ENCODE measurements at regions not wholly inside any gene's neighbourhood (a gene's known extent, or its start where the extent isn't known, plus 50 kb on each side); places are given as distances from the start of the nearest gene placed in this dataset.
"Not testable (repeated sequence)": the region's sequence is repeated elsewhere in the genome, so short reads cannot be mapped to it uniquely, and the experiment has no call there.

GRCh38 chr6:93183531-93183972 is 235.8 kb downstream of the EPHA7 start:
- no peak for DNase-seq (ENCODE audit: low read depth)

GRCh38 chr6:93182938-93183479 is 236.3 kb downstream of the EPHA7 start:
- DNase-seq (ENCODE audit: low read depth), result no peak

- DNase-seq (ENCODE audit: low read depth), result no peak
These were observed 241.4 kb downstream of the EPHA7 start for GRCh38 chr6:93177918-93178317.

GRCh38 chr6:93177438-93177837 is 241.9 kb downstream of the EPHA7 start:
- no peak for DNase-seq (ENCODE audit: low read depth)

GRCh38 chr6:93176070-93176469 is 243.3 kb downstream of the EPHA7 start:
- no peak for DNase-seq (ENCODE audit: low read depth)

- DNase-seq (ENCODE audit: low read depth), result not testable (repeated sequence)
These were observed 245.8 kb downstream of the EPHA7 start for GRCh38 chr6:93173573-93173972.

GRCh38 chr6:93165850-93166430 is 253.4 kb downstream of the EPHA7 start:
- no peak for DNase-seq (ENCODE audit: low read depth)

- DNase-seq (ENCODE audit: low read depth), result no peak
These were observed 254.6 kb downstream of the EPHA7 start for GRCh38 chr6:93164781-93165180.

GRCh38 chr6:93163146-93163545 is 256.2 kb downstream of the EPHA7 start:
- DNase-seq (ENCODE audit: low read depth), result no peak

GRCh38 chr6:93139408-93140081 is 279.8 kb downstream of the EPHA7 start:
- DNase-seq (ENCODE audit: low read depth), result no peak

GRCh38 chr6:93136111-93136510 is 283.2 kb downstream of the EPHA7 start:
- DNase-seq (ENCODE audit: low read depth), result no peak

- no peak for DNase-seq (ENCODE audit: low read depth)
These were observed 295.2 kb downstream of the EPHA7 start for GRCh38 chr6:93124006-93124632.

- no peak for DNase-seq (ENCODE audit: low read depth)
These were observed 295.8 kb downstream of the EPHA7 start for GRCh38 chr6:93123585-93123984.

- DNase-seq (ENCODE audit: low read depth), result no peak
These were observed 299.1 kb downstream of the EPHA7 start for GRCh38 chr6:93120154-93120742.

GRCh38 chr6:93105907-93106306 is 313.5 kb downstream of the EPHA7 start:
- DNase-seq (ENCODE audit: low read depth), result no peak

GRCh38 chr6:93105017-93105416 is 314.3 kb downstream of the EPHA7 start:
- DNase-seq (ENCODE audit: low read depth), result no peak

GRCh38 chr6:93104195-93104817 is 315.1 kb downstream of the EPHA7 start:
- no peak for DNase-seq (ENCODE audit: low read depth)

- no peak for DNase-seq (ENCODE audit: low read depth)
These were observed 330.5 kb downstream of the EPHA7 start for GRCh38 chr6:93088621-93089501.

- no peak for DNase-seq (ENCODE audit: low read depth)
These were observed 331.8 kb downstream of the EPHA7 start for GRCh38 chr6:93087606-93088005.

- no peak for DNase-seq (ENCODE audit: low read depth)
These were observed 333.0 kb downstream of the EPHA7 start for GRCh38 chr6:93086351-93086750.

Data from RPMI7951 (cell line).